ENCODE measurements at regions not wholly inside any gene's neighbourhood (a gene's known extent, or its start where the extent isn't known, plus 50 kb on each side); places are given as distances from the start of the nearest gene placed in this dataset.
"Not testable (repeated sequence)": the region's sequence is repeated elsewhere in the genome, so short reads cannot be mapped to it uniquely, and the experiment has no call there.

DNA sequence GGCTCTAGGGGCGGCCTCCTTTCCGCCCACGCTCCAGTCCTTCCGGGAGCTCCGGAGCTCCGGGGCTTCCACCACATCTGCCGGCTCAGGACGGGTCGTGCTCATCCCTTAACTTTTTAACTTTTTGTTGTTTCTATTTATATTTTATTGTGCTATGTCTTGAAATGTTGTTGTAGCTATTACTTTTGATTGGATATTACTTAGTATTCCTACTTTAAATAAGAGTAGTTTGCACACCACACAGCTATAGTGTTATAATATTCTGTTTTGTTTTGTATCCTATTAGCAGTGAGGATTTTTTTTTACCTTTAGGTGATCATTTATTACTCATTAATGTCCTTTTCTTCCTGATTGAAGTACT, 1612.9 kb downstream of the SPATA31A7 start:
- H4K8ac ChIP-seq (ENCODE audit: extremely low read depth, insufficient read depth, low read length); H3K9ac ChIP-seq (replicated peaks in 1 of 4; ENCODE audit: extremely low read depth in 1 of 4, low read depth in 3 of 4, low read length in 3 of 4); H2AFZ ChIP-seq (ENCODE audit: low read length); H2BK12ac ChIP-seq (ENCODE audit: low read depth, low read length); H2BK20ac ChIP-seq (ENCODE audit: low read length); H4K91ac ChIP-seq (replicated peaks; ENCODE audit: insufficient read length, low read length); H3K14ac ChIP-seq (ENCODE audit: insufficient read length); H3K79me2 ChIP-seq (ENCODE audit: control insufficient read depth in 1 of 2, insufficient read depth in 2 of 2, low read length in 2 of 2); H2AK5ac ChIP-seq (ENCODE audit: low read depth, low read length); H3K18ac ChIP-seq (ENCODE audit: extremely low read depth, low read length); H4K5ac ChIP-seq (ENCODE audit: insufficient read length, low read depth, low read length); DNase-seq (ENCODE audit: low read depth in 1 of 2, low spot score in 2 of 2); H3K23ac ChIP-seq (ENCODE audit: insufficient read length); H3K27ac ChIP-seq (ENCODE audit: low read depth, low read length); FAIRE-seq; H3K23me2 ChIP-seq (ENCODE audit: low read depth, low read length); H2BK15ac ChIP-seq (ENCODE audit: low read length); H2BK120ac ChIP-seq (replicated peaks; ENCODE audit: low read depth, low read length); H3K79me1 ChIP-seq (ENCODE audit: low read depth, low read length); H3K9me3 ChIP-seq (ENCODE audit: insufficient read depth in 2 of 2, low read depth in 1 of 2, low read length in 1 of 2); H3K56ac ChIP-seq (replicated peaks; ENCODE audit: insufficient read length, low read depth, low read length); H3K4ac ChIP-seq (replicated peaks; ENCODE audit: insufficient read length, low read depth, low read length); H4K20me1 ChIP-seq (replicated peaks in 1 of 2; ENCODE audit: control insufficient read depth in 1 of 2, insufficient read depth in 2 of 2, low read length in 2 of 2); CTCF ChIA-PET (ENCODE audit: partially characterized antibody); H3K36me3 ChIP-seq (ENCODE audit: control insufficient read depth in 2 of 4, insufficient read depth in 4 of 4, low read length in 3 of 4); H2BK5ac ChIP-seq (ENCODE audit: low read depth, low read length): not testable (repeated sequence)
- Histone ChIP-seq H3K27me3 (replicated peaks in 1 of 4; ENCODE audit: control insufficient read depth in 3 of 4, extremely low read depth in 1 of 4, insufficient read depth in 3 of 4, low read length in 3 of 4) (peaks cover 39 to 80% (median 60%) of the 10 kb centered on the region in 4 experiments), H3K4me3 (ENCODE audit: extremely low read depth in 1 of 4, insufficient read depth in 2 of 4, low read depth in 3 of 4, low read length in 4 of 4) (peak overlapping the region; percentile 37 to 64 (median 61); a peak in 7 of 8 replicates), H3K4me2 (ENCODE audit: insufficient read depth in 1 of 2, low read depth in 2 of 2, low read length in 2 of 2) (peak overlapping the region; percentile 74 to 77; a peak in 3 of 4 replicates), H3K4me1 (replicated peaks in 1 of 4; ENCODE audit: control insufficient read depth in 3 of 4, insufficient read depth in 4 of 4, low read length in 3 of 4) (peaks cover 0 to 16% (median 8%) of the 10 kb centered on the region in 4 experiments; a peak in 6 of 7 replicates)
- 20% methylated on average over 9 of the region's 9 CpGs; no CpG with 5 or more reads in 1 of the 2 experiments for WGBS, 2 experiments (ENCODE audit: extremely low coverage in 1 of 2, insufficient coverage in 1 of 2, insufficient read length in 1 of 2, insufficient replicate concordance in 2 of 2, low coverage in 1 of 2, low lambda C conversion rate in 2 of 2, missing lambda C conversion rate in 1 of 2)
- POLR2A ChIA-PET (ENCODE audit: partially characterized antibody): interaction anchor here (1.0 kb wide), 1 partner anchor 1015 kb away, joined by 3 read pairs; no protein-coding TSS in a partner anchor

DNA sequence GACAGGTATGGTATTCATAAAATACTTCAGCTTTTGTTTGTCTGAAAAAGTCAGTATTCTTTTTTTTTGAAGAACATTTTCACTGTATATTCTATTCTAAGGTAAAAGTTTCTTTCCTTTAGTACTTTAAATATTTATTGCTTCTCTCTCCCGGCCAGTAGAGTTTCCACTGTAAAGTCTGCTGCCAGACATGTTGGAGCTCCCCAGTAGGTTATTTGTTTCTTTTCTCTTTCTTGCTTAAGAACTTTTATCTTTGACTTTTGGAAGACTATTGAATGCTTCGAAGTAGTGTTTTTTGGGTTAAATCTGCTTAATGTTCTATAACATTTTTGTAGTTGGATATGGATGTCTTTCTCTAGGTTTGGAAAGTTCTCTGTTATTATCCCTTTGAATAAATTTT, 1613.3 kb downstream of the SPATA31A7 start:
- H3K27ac ChIP-seq (ENCODE audit: low read depth, low read length); H4K20me1 ChIP-seq (replicated peaks in 1 of 2; ENCODE audit: control insufficient read depth in 1 of 2, insufficient read depth in 2 of 2, low read length in 2 of 2); FAIRE-seq; H4K91ac ChIP-seq (replicated peaks; ENCODE audit: insufficient read length, low read length); H2AFZ ChIP-seq (ENCODE audit: low read length); H4K8ac ChIP-seq (ENCODE audit: extremely low read depth, insufficient read depth, low read length); H3K56ac ChIP-seq (replicated peaks; ENCODE audit: insufficient read length, low read depth, low read length); H3K14ac ChIP-seq (ENCODE audit: insufficient read length); H2BK120ac ChIP-seq (replicated peaks; ENCODE audit: low read depth, low read length); H3K4ac ChIP-seq (replicated peaks; ENCODE audit: insufficient read length, low read depth, low read length); H3K9ac ChIP-seq (replicated peaks in 1 of 4; ENCODE audit: extremely low read depth in 1 of 4, low read depth in 3 of 4, low read length in 3 of 4); H3K79me1 ChIP-seq (ENCODE audit: low read depth, low read length); H2AK5ac ChIP-seq (ENCODE audit: low read depth, low read length); H3K9me3 ChIP-seq (ENCODE audit: insufficient read depth in 2 of 2, low read depth in 1 of 2, low read length in 1 of 2); H3K23ac ChIP-seq (ENCODE audit: insufficient read length); H3K18ac ChIP-seq (ENCODE audit: extremely low read depth, low read length); H3K23me2 ChIP-seq (ENCODE audit: low read depth, low read length); H2BK15ac ChIP-seq (ENCODE audit: low read length); H3K4me2 ChIP-seq (ENCODE audit: insufficient read depth in 1 of 2, low read depth in 2 of 2, low read length in 2 of 2); H4K5ac ChIP-seq (ENCODE audit: insufficient read length, low read depth, low read length); H2BK12ac ChIP-seq (ENCODE audit: low read depth, low read length); CTCF ChIA-PET (ENCODE audit: partially characterized antibody); H3K36me3 ChIP-seq (ENCODE audit: control insufficient read depth in 2 of 4, insufficient read depth in 4 of 4, low read length in 3 of 4); DNase-seq (ENCODE audit: low read depth in 1 of 2, low spot score in 2 of 2); H2BK20ac ChIP-seq (ENCODE audit: low read length); H3K79me2 ChIP-seq (ENCODE audit: control insufficient read depth in 1 of 2, insufficient read depth in 2 of 2, low read length in 2 of 2); H2BK5ac ChIP-seq (ENCODE audit: low read depth, low read length): not testable (repeated sequence)
- Histone ChIP-seq H3K27me3 (replicated peaks in 1 of 4; ENCODE audit: control insufficient read depth in 3 of 4, extremely low read depth in 1 of 4, insufficient read depth in 3 of 4, low read length in 3 of 4) (peaks cover 40 to 84% (median 64%) of the 10 kb centered on the region in 4 experiments), H3K4me1 (replicated peaks in 1 of 4; ENCODE audit: control insufficient read depth in 3 of 4, insufficient read depth in 4 of 4, low read length in 3 of 4) (peaks cover 0 to 16% (median 8%) of the 10 kb centered on the region in 4 experiments; a peak in 6 of 7 replicates), H3K4me3 (ENCODE audit: extremely low read depth in 1 of 4, insufficient read depth in 2 of 4, low read depth in 3 of 4, low read length in 4 of 4) (peak overlapping the region in 1 of 4 experiments; percentile 64; a peak in 2 of 8 replicates)
- WGBS, 2 experiments (ENCODE audit: extremely low coverage in 1 of 2, insufficient coverage in 1 of 2, insufficient read length in 1 of 2, insufficient replicate concordance in 2 of 2, low coverage in 1 of 2, low lambda C conversion rate in 2 of 2, missing lambda C conversion rate in 1 of 2): 56% methylated on average over 2 of the region's 2 CpGs; no CpG with 5 or more reads in 1 of the 2 experiments
- POLR2A ChIA-PET (ENCODE audit: partially characterized antibody): interaction anchor here (1.0 kb wide), 1 partner anchor 1014 kb away, joined by 3 read pairs; no protein-coding TSS in a partner anchor
